ENCODE measurements at regions not wholly inside any gene's neighbourhood (a gene's known extent, or its start where the extent isn't known, plus 50 kb on each side); places are given as distances from the start of the nearest gene placed in this dataset.
"Not testable (repeated sequence)": the region's sequence is repeated elsewhere in the genome, so short reads cannot be mapped to it uniquely, and the experiment has no call there.

GRCh38 chr9:105007143-105007542, 79.2 kb upstream of the ABCA1 start:
- Histone ChIP-seq H3K27ac (ENCODE audit: extremely low read depth, low read depth, low read length) (no peak overlapping the region), H3K4me1 (ENCODE audit: control insufficient read depth, insufficient read depth, low read length) (no peaks in the 10 kb centered on the region), H3K36me3 (ENCODE audit: control insufficient read depth in 2 of 2, insufficient read depth in 1 of 2, low read length in 2 of 2) (no peaks in the 10 kb centered on the region), H3K9me3 (ENCODE audit: control insufficient read depth, insufficient read depth, low read depth, low read length) (no peaks in the 10 kb centered on the region), H3K4me3 (ENCODE audit: low read depth, low read length) (no peak overlapping the region)
- ChIA-PET CTCF (interaction anchor here (0.5 to 0.6 kb wide), 2 partner anchors 43 to 239 kb away, joined by 3 to 5 read pairs; no protein-coding TSS in a partner anchor), POLR2A (no interaction called here)
- no peak for TF ChIP-seq EGR2 (tag by site-specific recombination; IDR thresholded peaks at IDR 0.05; ENCODE audit: low read depth)
- TF ChIP-seq ZNF626 (tag by site-specific recombination; IDR thresholded peaks at IDR 0.05): no peak
- no peak for TF ChIP-seq ZNF416 (tag by site-specific recombination; IDR thresholded peaks at IDR 0.05)
- no peak for TF ChIP-seq ZNF311 (tag by site-specific recombination; IDR thresholded peaks at IDR 0.05; ENCODE audit: borderline replicate concordance)
- TF ChIP-seq BCL11A (tag by site-specific recombination; IDR thresholded peaks at IDR 0.05; ENCODE audit: low read depth): no peak
- TF ChIP-seq ZNF548 (tag by site-specific recombination; IDR thresholded peaks at IDR 0.05): no peak
- TF ChIP-seq ZNF596 (tag by site-specific recombination; IDR thresholded peaks at IDR 0.05): no peak
- TF ChIP-seq, protein P1, sequence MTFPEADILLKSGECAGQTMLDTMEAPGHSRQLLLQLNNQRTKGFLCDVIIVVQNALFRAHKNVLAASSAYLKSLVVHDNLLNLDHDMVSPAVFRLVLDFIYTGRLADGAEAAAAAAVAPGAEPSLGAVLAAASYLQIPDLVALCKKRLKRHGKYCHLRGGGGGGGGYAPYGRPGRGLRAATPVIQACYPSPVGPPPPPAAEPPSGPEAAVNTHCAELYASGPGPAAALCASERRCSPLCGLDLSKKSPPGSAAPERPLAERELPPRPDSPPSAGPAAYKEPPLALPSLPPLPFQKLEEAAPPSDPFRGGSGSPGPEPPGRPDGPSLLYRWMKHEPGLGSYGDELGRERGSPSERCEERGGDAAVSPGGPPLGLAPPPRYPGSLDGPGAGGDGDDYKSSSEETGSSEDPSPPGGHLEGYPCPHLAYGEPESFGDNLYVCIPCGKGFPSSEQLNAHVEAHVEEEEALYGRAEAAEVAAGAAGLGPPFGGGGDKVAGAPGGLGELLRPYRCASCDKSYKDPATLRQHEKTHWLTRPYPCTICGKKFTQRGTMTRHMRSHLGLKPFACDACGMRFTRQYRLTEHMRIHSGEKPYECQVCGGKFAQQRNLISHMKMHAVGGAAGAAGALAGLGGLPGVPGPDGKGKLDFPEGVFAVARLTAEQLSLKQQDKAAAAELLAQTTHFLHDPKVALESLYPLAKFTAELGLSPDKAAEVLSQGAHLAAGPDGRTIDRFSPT (tag by site-specific recombination; IDR thresholded peaks at IDR 0.05): no peak
- TF ChIP-seq ZSCAN16 (tag by site-specific recombination; IDR thresholded peaks at IDR 0.05): no peak
- TF ChIP-seq ZNF837 (tag by site-specific recombination; IDR thresholded peaks at IDR 0.05): no peak
- TF ChIP-seq ZFP41 (tag by site-specific recombination; IDR thresholded peaks at IDR 0.05; ENCODE audit: borderline replicate concordance): no peak
- no peak for TF ChIP-seq SCRT1 (tag by site-specific recombination; IDR thresholded peaks at IDR 0.05; ENCODE audit: borderline replicate concordance)
- TF ChIP-seq KLF17 (tag by site-specific recombination; IDR thresholded peaks at IDR 0.05): no peak
- no peak for TF ChIP-seq ZNF558 (tag by site-specific recombination; IDR thresholded peaks at IDR 0.05)
- TF ChIP-seq ZNF169 (tag by site-specific recombination; IDR thresholded peaks at IDR 0.05): no peak
- TF ChIP-seq ZNF354C (tag by site-specific recombination; IDR thresholded peaks at IDR 0.05; ENCODE audit: borderline replicate concordance, low read depth): no peak
- TF ChIP-seq ZNF473 (tag by site-specific recombination; IDR thresholded peaks at IDR 0.05): no peak
- TF ChIP-seq HOXD13 (CRISPR knock-in tag; IDR thresholded peaks at IDR 0.05; ENCODE audit: borderline replicate concordance): no peak
- TF ChIP-seq YY1 (tag by site-specific recombination; IDR thresholded peaks at IDR 0.05): no peak

- POLR2A ChIA-PET; H3K9me3 ChIP-seq (ENCODE audit: control insufficient read depth, insufficient read depth, low read depth, low read length); H3K27ac ChIP-seq (ENCODE audit: extremely low read depth, low read depth, low read length); H3K4me3 ChIP-seq (ENCODE audit: low read depth, low read length); H3K36me3 ChIP-seq (ENCODE audit: control insufficient read depth in 2 of 2, insufficient read depth in 1 of 2, low read length in 2 of 2); H3K4me1 ChIP-seq (ENCODE audit: control insufficient read depth, insufficient read depth, low read length): not testable (repeated sequence)
- CTCF ChIA-PET: interaction anchor here (1.0 kb wide), 1 partner anchor 83 kb away, joined by 3 read pairs; no protein-coding TSS in a partner anchor
These were observed 82.1 kb upstream of the ABCA1 start for GRCh38 chr9:105010089-105010488.

DNA sequence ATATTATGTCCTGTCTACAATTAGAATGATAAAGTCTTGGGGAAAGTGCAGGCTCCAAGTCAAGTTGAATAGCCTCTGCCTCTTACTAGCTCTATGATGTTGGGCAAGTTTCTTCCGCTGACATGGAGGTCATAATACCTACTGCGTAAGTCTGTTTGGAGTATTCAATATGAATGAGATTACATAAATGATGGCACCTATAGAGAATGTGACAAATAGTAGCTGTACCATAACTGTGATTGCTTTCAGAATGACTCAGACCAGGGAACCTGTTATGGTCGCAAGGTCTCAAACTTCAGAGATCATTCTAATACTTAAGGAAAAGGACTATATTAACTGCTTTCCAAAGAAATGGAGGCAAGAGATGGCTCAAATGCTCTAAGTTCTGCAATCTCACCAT, 94.0 kb upstream of the ABCA1 start:
- CTCF ChIA-PET: interaction anchor here (1.2 kb wide), 1 partner anchor 28 kb away, joined by 3 read pairs; no protein-coding TSS in a partner anchor
- TF ChIP-seq ZNF701 (tag by site-specific recombination; IDR thresholded peaks at IDR 0.05) (no peak), ZIC2 (tag by site-specific recombination; IDR thresholded peaks at IDR 0.05) (no peak), ZNF658 (tag by site-specific recombination; IDR thresholded peaks at IDR 0.05) (no peak), SP3 (tag by site-specific recombination; IDR thresholded peaks at IDR 0.05) (no peak), BCL11A (tag by site-specific recombination; IDR thresholded peaks at IDR 0.05; ENCODE audit: low read depth) (no peak), ZNF169 (tag by site-specific recombination; IDR thresholded peaks at IDR 0.05) (no peak), SP2 (tag by site-specific recombination; IDR thresholded peaks at IDR 0.05) (no peak), SP7 (tag by site-specific recombination; IDR thresholded peaks at IDR 0.05) (no peak), ZNF488 (tag by site-specific recombination; IDR thresholded peaks at IDR 0.05) (no peak), RBAK (tag by site-specific recombination; IDR thresholded peaks at IDR 0.05) (no peak), ZNF121 (tag by site-specific recombination; IDR thresholded peaks at IDR 0.05) (no peak)
- TF ChIP-seq, protein P2, sequence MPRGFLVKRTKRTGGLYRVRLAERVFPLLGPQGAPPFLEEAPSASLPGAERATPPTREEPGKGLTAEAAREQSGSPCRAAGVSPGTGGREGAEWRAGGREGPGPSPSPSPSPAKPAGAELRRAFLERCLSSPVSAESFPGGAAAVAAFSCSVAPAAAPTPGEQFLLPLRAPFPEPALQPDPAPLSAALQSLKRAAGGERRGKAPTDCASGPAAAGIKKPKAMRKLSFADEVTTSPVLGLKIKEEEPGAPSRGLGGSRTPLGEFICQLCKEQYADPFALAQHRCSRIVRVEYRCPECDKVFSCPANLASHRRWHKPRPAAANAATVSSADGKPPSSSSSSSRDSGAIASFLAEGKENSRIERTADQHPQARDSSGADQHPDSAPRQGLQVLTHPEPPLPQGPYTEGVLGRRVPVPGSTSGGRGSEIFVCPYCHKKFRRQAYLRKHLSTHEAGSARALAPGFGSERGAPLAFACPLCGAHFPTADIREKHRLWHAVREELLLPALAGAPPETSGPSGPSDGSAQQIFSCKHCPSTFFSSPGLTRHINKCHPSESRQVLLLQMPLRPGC (tag by site-specific recombination; IDR thresholded peaks at IDR 0.05): no peak

More for the DNA sequence above, 94.0 kb upstream of the ABCA1 start:
- POLR2A ChIA-PET: no interaction called here
- Histone ChIP-seq H3K27ac (ENCODE audit: extremely low read depth, low read depth, low read length) (no peak overlapping the region), H3K36me3 (ENCODE audit: control insufficient read depth in 2 of 2, insufficient read depth in 1 of 2, low read length in 2 of 2) (no peaks in the 10 kb centered on the region), H3K4me1 (ENCODE audit: control insufficient read depth, insufficient read depth, low read length) (no peaks in the 10 kb centered on the region), H3K9me3 (ENCODE audit: control insufficient read depth, insufficient read depth, low read depth, low read length) (no peaks in the 10 kb centered on the region), H3K4me3 (ENCODE audit: low read depth, low read length) (no peak overlapping the region)
